ENCODE measurements at regions not wholly inside any gene's neighbourhood (a gene's known extent, or its start where the extent isn't known, plus 50 kb on each side); places are given as distances from the start of the nearest gene placed in this dataset.

GRCh38 chr1:221791846-221792245, 50.0 kb upstream of the DUSP10 start:
- H3K27ac ChIP-seq (ENCODE audit: extremely low read depth, low read depth, low read length) = no peak overlapping the region
- no peaks in the 10 kb centered on the region for H3K4me1 ChIP-seq (ENCODE audit: control insufficient read depth, insufficient read depth, low read length)
- no peak overlapping the region for H3K4me3 ChIP-seq (ENCODE audit: low read depth, low read length)
- no peak for TF ChIP-seq ZNF26 (tag by site-specific recombination; IDR thresholded peaks at IDR 0.05)
- no peak for TF ChIP-seq ZNF560 (tag by site-specific recombination; IDR thresholded peaks at IDR 0.05; ENCODE audit: borderline replicate concordance)
- TF ChIP-seq ZNF211 (tag by site-specific recombination; IDR thresholded peaks at IDR 0.05; ENCODE audit: low read depth) = no peak
- TF ChIP-seq ZNF423 (tag by site-specific recombination; IDR thresholded peaks at IDR 0.05) = no peak
- no peak for TF ChIP-seq ZNF426 (tag by site-specific recombination; IDR thresholded peaks at IDR 0.05)
- TF ChIP-seq SALL2 (tag by site-specific recombination; IDR thresholded peaks at IDR 0.05; ENCODE audit: borderline replicate concordance) = no peak
- no peak for TF ChIP-seq PRDM10 (tag by site-specific recombination; IDR thresholded peaks at IDR 0.05)
- TF ChIP-seq, protein P1, sequence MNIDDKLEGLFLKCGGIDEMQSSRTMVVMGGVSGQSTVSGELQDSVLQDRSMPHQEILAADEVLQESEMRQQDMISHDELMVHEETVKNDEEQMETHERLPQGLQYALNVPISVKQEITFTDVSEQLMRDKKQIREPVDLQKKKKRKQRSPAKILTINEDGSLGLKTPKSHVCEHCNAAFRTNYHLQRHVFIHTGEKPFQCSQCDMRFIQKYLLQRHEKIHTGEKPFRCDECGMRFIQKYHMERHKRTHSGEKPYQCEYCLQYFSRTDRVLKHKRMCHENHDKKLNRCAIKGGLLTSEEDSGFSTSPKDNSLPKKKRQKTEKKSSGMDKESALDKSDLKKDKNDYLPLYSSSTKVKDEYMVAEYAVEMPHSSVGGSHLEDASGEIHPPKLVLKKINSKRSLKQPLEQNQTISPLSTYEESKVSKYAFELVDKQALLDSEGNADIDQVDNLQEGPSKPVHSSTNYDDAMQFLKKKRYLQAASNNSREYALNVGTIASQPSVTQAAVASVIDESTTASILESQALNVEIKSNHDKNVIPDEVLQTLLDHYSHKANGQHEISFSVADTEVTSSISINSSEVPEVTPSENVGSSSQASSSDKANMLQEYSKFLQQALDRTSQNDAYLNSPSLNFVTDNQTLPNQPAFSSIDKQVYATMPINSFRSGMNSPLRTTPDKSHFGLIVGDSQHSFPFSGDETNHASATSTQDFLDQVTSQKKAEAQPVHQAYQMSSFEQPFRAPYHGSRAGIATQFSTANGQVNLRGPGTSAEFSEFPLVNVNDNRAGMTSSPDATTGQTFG (tag by site-specific recombination; IDR thresholded peaks at IDR 0.05; ENCODE audit: borderline replicate concordance) = no peak
- no peak for TF ChIP-seq ZNF623 (tag by site-specific recombination; IDR thresholded peaks at IDR 0.05)
- no peak for TF ChIP-seq ZNF398 (tag by site-specific recombination; IDR thresholded peaks at IDR 0.05)
- no peak for TF ChIP-seq ZNF513 (tag by site-specific recombination; IDR thresholded peaks at IDR 0.05)
- TF ChIP-seq, protein P2, sequence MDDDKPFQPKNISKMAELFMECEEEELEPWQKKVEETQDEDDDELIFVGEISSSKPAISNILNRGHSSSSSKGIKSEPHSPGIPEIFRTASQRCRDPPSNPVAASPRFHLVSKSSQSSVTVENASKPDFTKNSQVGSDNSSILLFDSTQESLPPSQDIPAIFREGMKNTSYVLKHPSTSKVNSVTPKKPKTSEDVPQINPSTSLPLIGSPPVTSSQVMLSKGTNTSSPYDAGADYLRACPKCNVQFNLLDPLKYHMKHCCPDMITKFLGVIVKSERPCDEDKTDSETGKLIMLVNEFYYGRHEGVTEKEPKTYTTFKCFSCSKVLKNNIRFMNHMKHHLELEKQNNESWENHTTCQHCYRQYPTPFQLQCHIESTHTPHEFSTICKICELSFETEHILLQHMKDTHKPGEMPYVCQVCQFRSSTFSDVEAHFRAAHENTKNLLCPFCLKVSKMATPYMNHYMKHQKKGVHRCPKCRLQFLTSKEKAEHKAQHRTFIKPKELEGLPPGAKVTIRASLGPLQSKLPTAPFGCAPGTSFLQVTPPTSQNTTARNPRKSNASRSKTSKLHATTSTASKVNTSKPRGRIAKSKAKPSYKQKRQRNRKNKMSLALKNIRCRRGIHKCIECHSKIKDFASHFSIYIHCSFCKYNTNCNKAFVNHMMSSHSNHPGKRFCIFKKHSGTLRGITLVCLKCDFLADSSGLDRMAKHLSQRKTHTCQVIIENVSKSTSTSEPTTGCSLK (tag by site-specific recombination; IDR thresholded peaks at IDR 0.05) = no peak
- no peak for TF ChIP-seq ZNF146 (tag by site-specific recombination; IDR thresholded peaks at IDR 0.05)
- TF ChIP-seq BCL11A (tag by site-specific recombination; IDR thresholded peaks at IDR 0.05; ENCODE audit: low read depth) = no peak
- no peak for TF ChIP-seq SP7 (tag by site-specific recombination; IDR thresholded peaks at IDR 0.05)
- no peak for TF ChIP-seq ZNF473 (tag by site-specific recombination; IDR thresholded peaks at IDR 0.05)
- TF ChIP-seq ZNF133 (tag by site-specific recombination; IDR thresholded peaks at IDR 0.05) = no peak
- H3K36me3 ChIP-seq (ENCODE audit: control insufficient read depth in 2 of 2, insufficient read depth in 1 of 2, low read length in 2 of 2) = no peaks in the 10 kb centered on the region
- H3K9me3 ChIP-seq (ENCODE audit: control insufficient read depth, insufficient read depth, low read depth, low read length) = no peaks in the 10 kb centered on the region
- POLR2A ChIA-PET = no interaction called here
- CTCF ChIA-PET = no interaction called here

Measured in HEK293 (cell line).